ENCODE measurements at regions not wholly inside any gene's neighbourhood (a gene's known extent, or its start where the extent isn't known, plus 50 kb on each side); places are given as distances from the start of the nearest gene placed in this dataset.

DNA sequence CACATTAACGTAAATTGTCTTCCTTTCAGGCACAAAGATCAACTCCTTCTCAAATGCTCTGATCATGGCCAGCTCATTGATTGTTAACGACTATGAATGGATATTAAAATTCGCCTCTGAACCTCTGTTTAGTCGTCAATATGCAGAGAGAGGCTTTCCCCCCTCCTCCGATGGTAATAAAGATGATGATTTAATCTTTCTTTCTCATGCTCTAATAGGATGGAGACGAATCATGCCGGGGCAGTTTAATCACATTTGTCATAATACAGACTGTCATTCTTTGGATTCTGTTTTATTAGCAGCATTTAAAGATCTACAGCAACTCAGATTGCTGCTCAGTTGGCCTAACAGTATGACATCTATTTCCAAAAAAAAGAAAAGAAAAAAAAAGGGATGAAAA is 132.9 kb downstream of the SREK1 start:
- CTCF ChIA-PET (ENCODE audit: unreplicated experiment), result no interaction called here
- intact Hi-C loops (cut with micrococcal nuclease; ENCODE audit: unreplicated experiment), result no loop called here
- Histone ChIP-seq H4K20me1 (ENCODE audit: insufficient read depth, low read length) (no peaks in the 10 kb centered on the region), H3K9me3 (ENCODE audit: low read length) (no peaks in the 10 kb centered on the region), H3K79me2 (ENCODE audit: insufficient read depth, low read depth, low read length) (no peaks in the 10 kb centered on the region), H3K9me2 (ENCODE audit: insufficient read depth, low read length) (no peaks in the 10 kb centered on the region), H3K4me2 (ENCODE audit: low read length) (no peak overlapping the region), H2AFZ (ENCODE audit: low read length) (no peak overlapping the region), H3K27ac (ENCODE audit: low read depth, low read length, poor library complexity, severe bottlenecking) (no peak overlapping the region), H3K4me3 (ENCODE audit: low read depth, low read length, poor library complexity, severe bottlenecking) (no peak overlapping the region), H3K36me3 (ENCODE audit: insufficient read depth, low read length) (no peaks in the 10 kb centered on the region), H3K4me1 (ENCODE audit: insufficient read depth, low read length, poor library complexity, severe bottlenecking) (no peaks in the 10 kb centered on the region)
- TF ChIP-seq, protein P1, sequence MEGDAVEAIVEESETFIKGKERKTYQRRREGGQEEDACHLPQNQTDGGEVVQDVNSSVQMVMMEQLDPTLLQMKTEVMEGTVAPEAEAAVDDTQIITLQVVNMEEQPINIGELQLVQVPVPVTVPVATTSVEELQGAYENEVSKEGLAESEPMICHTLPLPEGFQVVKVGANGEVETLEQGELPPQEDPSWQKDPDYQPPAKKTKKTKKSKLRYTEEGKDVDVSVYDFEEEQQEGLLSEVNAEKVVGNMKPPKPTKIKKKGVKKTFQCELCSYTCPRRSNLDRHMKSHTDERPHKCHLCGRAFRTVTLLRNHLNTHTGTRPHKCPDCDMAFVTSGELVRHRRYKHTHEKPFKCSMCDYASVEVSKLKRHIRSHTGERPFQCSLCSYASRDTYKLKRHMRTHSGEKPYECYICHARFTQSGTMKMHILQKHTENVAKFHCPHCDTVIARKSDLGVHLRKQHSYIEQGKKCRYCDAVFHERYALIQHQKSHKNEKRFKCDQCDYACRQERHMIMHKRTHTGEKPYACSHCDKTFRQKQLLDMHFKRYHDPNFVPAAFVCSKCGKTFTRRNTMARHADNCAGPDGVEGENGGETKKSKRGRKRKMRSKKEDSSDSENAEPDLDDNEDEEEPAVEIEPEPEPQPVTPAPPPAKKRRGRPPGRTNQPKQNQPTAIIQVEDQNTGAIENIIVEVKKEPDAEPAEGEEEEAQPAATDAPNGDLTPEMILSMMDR (conservative IDR thresholded peaks at IDR 0.05; ENCODE audit: low read length), result no peak
- no peak for TF ChIP-seq EZH2phosphoT487 (IDR thresholded peaks at IDR 0.05; ENCODE audit: borderline replicate concordance, low read depth, low read length)
- POLR2A ChIA-PET, result no interaction called here
- BruUV-seq (replicated peaks), result no TSS peak
- DNase-seq (ENCODE audit: low spot score), result no peak

- CTCF ChIA-PET (ENCODE audit: unreplicated experiment), result no interaction called here
- POLR2A ChIA-PET, result no interaction called here
- no TSS peak for BruUV-seq (replicated peaks)
- no peak for TF ChIP-seq EZH2phosphoT487 (IDR thresholded peaks at IDR 0.05; ENCODE audit: borderline replicate concordance, low read depth, low read length)
- TF ChIP-seq, protein P1 (conservative IDR thresholded peaks at IDR 0.05; ENCODE audit: low read length), result no peak
- no peak overlapping the region for H3K4me2 ChIP-seq (ENCODE audit: low read length)
- H2AFZ ChIP-seq (ENCODE audit: low read length), result no peak overlapping the region
- no peaks in the 10 kb centered on the region for H3K4me1 ChIP-seq (ENCODE audit: insufficient read depth, low read length, poor library complexity, severe bottlenecking)
- H4K20me1 ChIP-seq (ENCODE audit: insufficient read depth, low read length), result no peaks in the 10 kb centered on the region
- no peaks in the 10 kb centered on the region for H3K9me2 ChIP-seq (ENCODE audit: insufficient read depth, low read length)
- no peak overlapping the region for H3K27ac ChIP-seq (ENCODE audit: low read depth, low read length, poor library complexity, severe bottlenecking)
- no peaks in the 10 kb centered on the region for H3K79me2 ChIP-seq (ENCODE audit: insufficient read depth, low read depth, low read length)
- intact Hi-C loops (cut with micrococcal nuclease; ENCODE audit: unreplicated experiment), result no loop called here
- no peaks in the 10 kb centered on the region for H3K9me3 ChIP-seq (ENCODE audit: low read length)
- H3K4me3 ChIP-seq (ENCODE audit: low read depth, low read length, poor library complexity, severe bottlenecking), result no peak overlapping the region
- H3K36me3 ChIP-seq (ENCODE audit: insufficient read depth, low read length), result no peaks in the 10 kb centered on the region
- DNase-seq (ENCODE audit: low spot score), result no peak
Measured at GRCh38 chr5:66277981-66278380, 133.9 kb downstream of the SREK1 start.

DNA sequence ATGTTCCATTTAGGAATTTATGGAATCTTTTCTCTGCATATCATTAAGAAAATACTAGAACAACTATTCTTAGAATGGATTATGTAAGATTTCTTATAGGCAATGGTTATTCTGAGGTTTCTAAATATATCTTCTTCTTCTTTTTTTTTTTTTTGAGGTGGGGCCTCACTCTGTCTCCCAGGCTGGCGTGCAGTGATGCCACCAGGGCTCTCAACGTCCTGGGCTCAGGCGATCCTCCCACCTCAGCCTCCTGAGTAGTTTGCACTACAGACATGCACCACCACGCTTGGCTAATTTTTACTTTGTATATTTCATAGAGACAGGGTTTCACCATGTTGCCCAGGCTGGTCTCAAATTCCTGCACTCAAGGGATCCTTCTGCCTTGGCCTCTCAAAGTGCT is 137.2 kb downstream of the SREK1 start:
- Histone ChIP-seq H4K20me1 (ENCODE audit: insufficient read depth, low read length) (no peaks in the 10 kb centered on the region), H3K9me3 (ENCODE audit: low read length) (no peaks in the 10 kb centered on the region), H3K27ac (ENCODE audit: low read depth, low read length, poor library complexity, severe bottlenecking) (no peak overlapping the region), H3K4me3 (ENCODE audit: low read depth, low read length, poor library complexity, severe bottlenecking) (no peak overlapping the region), H3K4me1 (ENCODE audit: insufficient read depth, low read length, poor library complexity, severe bottlenecking) (no peaks in the 10 kb centered on the region), H3K4me2 (ENCODE audit: low read length) (no peak overlapping the region), H3K9me2 (ENCODE audit: insufficient read depth, low read length) (no peaks in the 10 kb centered on the region), H3K36me3 (ENCODE audit: insufficient read depth, low read length) (no peaks in the 10 kb centered on the region), H2AFZ (ENCODE audit: low read length) (no peak overlapping the region), H3K79me2 (ENCODE audit: insufficient read depth, low read depth, low read length) (no peaks in the 10 kb centered on the region)
- intact Hi-C loops (cut with micrococcal nuclease; ENCODE audit: unreplicated experiment), result no loop called here
- no TSS peak for BruUV-seq (replicated peaks)
- no peak for DNase-seq (ENCODE audit: low spot score)
- POLR2A ChIA-PET, result no interaction called here
- CTCF ChIA-PET (ENCODE audit: unreplicated experiment), result no interaction called here
- TF ChIP-seq, protein P1 (conservative IDR thresholded peaks at IDR 0.05; ENCODE audit: low read length), result no peak
- TF ChIP-seq EZH2phosphoT487 (IDR thresholded peaks at IDR 0.05; ENCODE audit: borderline replicate concordance, low read depth, low read length), result no peak
